ENCODE measurements at regions not wholly inside any gene's neighbourhood (a gene's known extent, or its start where the extent isn't known, plus 50 kb on each side); places are given as distances from the start of the nearest gene placed in this dataset.
A peak's percentile ranks its signal among the peaks of the same experiment; 100 is the strongest.

- Histone ChIP-seq H3K4me3 (ENCODE audit: low read depth, low read length) (no peak overlapping the region), H3K9ac (ENCODE audit: low read length) (no peak overlapping the region), H2BK5ac (ENCODE audit: low read depth, low read length, poor library complexity) (no peak overlapping the region), H2AFZ (ENCODE audit: insufficient read depth, low read length, poor library complexity) (no peak overlapping the region), H3K36me3 (ENCODE audit: control insufficient read depth in 1 of 2, insufficient read depth in 2 of 2, low read length in 2 of 2) (no peaks in the 10 kb centered on the region), H4K8ac (ENCODE audit: low read depth, low read length) (no peak overlapping the region), H3K23ac (ENCODE audit: low read length) (no peak overlapping the region), H4K91ac (ENCODE audit: low read depth, low read length) (no peak overlapping the region), H3K4me1 (ENCODE audit: control insufficient read depth in 1 of 2, insufficient read depth in 2 of 2, low read length in 2 of 2) (peaks cover 6 to 8% of the 10 kb centered on the region in 2 experiments), H3K27ac (ENCODE audit: low read depth, low read length) (no peak overlapping the region), H3K4ac (ENCODE audit: low read depth, low read length) (no peak overlapping the region), H3K79me1 (ENCODE audit: low read length) (peaks cover 4% of the 10 kb centered on the region), H3K14ac (ENCODE audit: low read length) (no peak overlapping the region), H2BK120ac (ENCODE audit: insufficient read depth, low read length, poor library complexity) (no peak overlapping the region), H3K18ac (ENCODE audit: low read length) (no peak overlapping the region), H2BK12ac (ENCODE audit: low read length) (no peak overlapping the region), H4K12ac (ENCODE audit: low read depth, low read length) (no peak overlapping the region), H3K4me2 (ENCODE audit: low read length) (no peak overlapping the region), H2AK5ac (ENCODE audit: low read length) (no peak overlapping the region), H3K79me2 (ENCODE audit: control insufficient read depth, insufficient read depth, low read length, poor library complexity) (no peaks in the 10 kb centered on the region), H3K27me3 (ENCODE audit: insufficient read depth, low read length) (no peaks in the 10 kb centered on the region), H3K9me3 (ENCODE audit: insufficient read depth, low read depth, low read length) (no peaks in the 10 kb centered on the region)
- no peak for DNase-seq
- no CpG with 5 or more reads among the region's 1 CpG for WGBS (ENCODE audit: extremely low coverage, insufficient coverage, insufficient read length)
Observed at GRCh38 chr12:105812366-105812765, 326.4 kb downstream of the NUAK1 start.

- Histone ChIP-seq H4K91ac (ENCODE audit: low read depth, low read length) (no peak overlapping the region), H2AK5ac (ENCODE audit: low read length) (no peak overlapping the region), H3K18ac (ENCODE audit: low read length) (no peak overlapping the region), H3K4ac (ENCODE audit: low read depth, low read length) (no peak overlapping the region), H3K4me1 (ENCODE audit: control insufficient read depth in 1 of 2, insufficient read depth in 2 of 2, low read length in 2 of 2) (peaks cover 6 to 8% of the 10 kb centered on the region in 2 experiments), H3K14ac (ENCODE audit: low read length) (no peak overlapping the region), H3K23ac (ENCODE audit: low read length) (no peak overlapping the region), H2BK5ac (ENCODE audit: low read depth, low read length, poor library complexity) (no peak overlapping the region), H3K4me2 (ENCODE audit: low read length) (peak overlapping the region; percentile 26), H2AFZ (ENCODE audit: insufficient read depth, low read length, poor library complexity) (peak overlapping the region; percentile 8), H4K12ac (ENCODE audit: low read depth, low read length) (no peak overlapping the region), H3K9me3 (ENCODE audit: insufficient read depth, low read depth, low read length) (no peaks in the 10 kb centered on the region), H3K79me1 (ENCODE audit: low read length) (peaks cover 4% of the 10 kb centered on the region), H3K9ac (ENCODE audit: low read length) (no peak overlapping the region), H3K79me2 (ENCODE audit: control insufficient read depth, insufficient read depth, low read length, poor library complexity) (no peaks in the 10 kb centered on the region), H2BK120ac (ENCODE audit: insufficient read depth, low read length, poor library complexity) (no peak overlapping the region), H3K4me3 (ENCODE audit: low read depth, low read length) (no peak overlapping the region), H3K36me3 (ENCODE audit: control insufficient read depth in 1 of 2, insufficient read depth in 2 of 2, low read length in 2 of 2) (no peaks in the 10 kb centered on the region), H4K8ac (ENCODE audit: low read depth, low read length) (no peak overlapping the region), H3K27ac (ENCODE audit: low read depth, low read length) (peak overlapping the region; percentile 64), H3K27me3 (ENCODE audit: insufficient read depth, low read length) (no peaks in the 10 kb centered on the region), H2BK12ac (ENCODE audit: low read length) (no peak overlapping the region)
- WGBS (ENCODE audit: extremely low coverage, insufficient coverage, insufficient read length) = no CpG with 5 or more reads among the region's 5 CpGs
- DNase-seq = no peak
Observed at GRCh38 chr12:105813201-105813600, 325.6 kb downstream of the NUAK1 start.

GRCh38 chr12:105814283-105814682 lies 324.5 kb downstream of the NUAK1 start:
- Histone ChIP-seq H3K36me3 (ENCODE audit: control insufficient read depth in 1 of 2, insufficient read depth in 2 of 2, low read length in 2 of 2) (no peaks in the 10 kb centered on the region), H4K8ac (ENCODE audit: low read depth, low read length) (no peak overlapping the region), H3K14ac (ENCODE audit: low read length) (peak overlapping the region; percentile 55), H3K4me2 (ENCODE audit: low read length) (no peak overlapping the region), H3K27ac (ENCODE audit: low read depth, low read length) (no peak overlapping the region), H3K9ac (ENCODE audit: low read length) (no peak overlapping the region), H2AFZ (ENCODE audit: insufficient read depth, low read length, poor library complexity) (no peak overlapping the region), H3K4ac (ENCODE audit: low read depth, low read length) (no peak overlapping the region), H2BK12ac (ENCODE audit: low read length) (peak overlapping the region; percentile 87), H3K4me1 (ENCODE audit: control insufficient read depth in 1 of 2, insufficient read depth in 2 of 2, low read length in 2 of 2) (peaks cover 6 to 8% of the 10 kb centered on the region in 2 experiments), H2BK5ac (ENCODE audit: low read depth, low read length, poor library complexity) (no peak overlapping the region), H2BK120ac (ENCODE audit: insufficient read depth, low read length, poor library complexity) (peak overlapping the region; percentile 31), H3K4me3 (ENCODE audit: low read depth, low read length) (no peak overlapping the region), H2AK5ac (ENCODE audit: low read length) (peak overlapping the region; percentile 70), H3K79me2 (ENCODE audit: control insufficient read depth, insufficient read depth, low read length, poor library complexity) (no peaks in the 10 kb centered on the region), H4K91ac (ENCODE audit: low read depth, low read length) (peak overlapping the region; percentile 66), H3K9me3 (ENCODE audit: insufficient read depth, low read depth, low read length) (no peaks in the 10 kb centered on the region), H3K18ac (ENCODE audit: low read length) (peak overlapping the region; percentile 35), H3K23ac (ENCODE audit: low read length) (no peak overlapping the region), H3K79me1 (ENCODE audit: low read length) (peaks cover 4% of the 10 kb centered on the region), H4K12ac (ENCODE audit: low read depth, low read length) (no peak overlapping the region), H3K27me3 (ENCODE audit: insufficient read depth, low read length) (no peaks in the 10 kb centered on the region)
- no CpG with 5 or more reads among the region's 4 CpGs for WGBS (ENCODE audit: extremely low coverage, insufficient coverage, insufficient read length)
- no peak for DNase-seq

DNA sequence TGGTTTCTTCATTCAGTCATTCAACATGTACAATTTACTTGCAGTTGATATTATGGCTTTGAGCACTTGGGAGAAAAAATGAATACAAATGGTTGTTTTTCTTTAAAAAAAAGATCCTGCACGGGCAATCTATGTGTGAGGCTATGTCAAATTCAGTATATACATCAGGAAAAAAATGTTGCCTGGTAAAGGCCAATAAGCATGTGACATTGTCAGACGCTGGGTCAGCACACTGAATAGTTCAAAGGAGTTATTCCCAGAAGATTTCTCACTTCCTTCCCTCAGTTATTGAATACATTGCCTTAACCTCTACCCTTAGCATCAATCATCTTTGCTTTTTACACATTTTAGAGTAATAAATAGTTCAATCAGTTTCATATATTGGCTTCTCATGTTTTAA lies 319.2 kb downstream of the NUAK1 start:
- DNase-seq = no peak
- no peak overlapping the region for H3K27ac ChIP-seq (ENCODE audit: low read depth, low read length)
- H3K14ac ChIP-seq (ENCODE audit: low read length) = no peak overlapping the region
- no peak overlapping the region for H2AFZ ChIP-seq (ENCODE audit: insufficient read depth, low read length, poor library complexity)
- no peak overlapping the region for H3K23ac ChIP-seq (ENCODE audit: low read length)
- no peak overlapping the region for H3K4ac ChIP-seq (ENCODE audit: low read depth, low read length)
- H2AK5ac ChIP-seq (ENCODE audit: low read length) = no peak overlapping the region
- no peak overlapping the region for H3K18ac ChIP-seq (ENCODE audit: low read length)
- no peaks in the 10 kb centered on the region for H3K36me3 ChIP-seq (ENCODE audit: control insufficient read depth in 1 of 2, insufficient read depth in 2 of 2, low read length in 2 of 2)
- WGBS (ENCODE audit: extremely low coverage, insufficient coverage, insufficient read length) = no CpG with 5 or more reads among the region's 2 CpGs
- no peak overlapping the region for H3K4me2 ChIP-seq (ENCODE audit: low read length)
- H3K4me3 ChIP-seq (ENCODE audit: low read depth, low read length) = no peak overlapping the region
- no peaks in the 10 kb centered on the region for H3K79me2 ChIP-seq (ENCODE audit: control insufficient read depth, insufficient read depth, low read length, poor library complexity)
- no peaks in the 10 kb centered on the region for H3K4me1 ChIP-seq (ENCODE audit: control insufficient read depth in 1 of 2, insufficient read depth in 2 of 2, low read length in 2 of 2)
- H4K8ac ChIP-seq (ENCODE audit: low read depth, low read length) = no peak overlapping the region
- peaks cover 3% of the 10 kb centered on the region for H3K79me1 ChIP-seq (ENCODE audit: low read length)
- H2BK12ac ChIP-seq (ENCODE audit: low read length) = no peak overlapping the region
- H3K27me3 ChIP-seq (ENCODE audit: insufficient read depth, low read length) = no peaks in the 10 kb centered on the region
- H2BK120ac ChIP-seq (ENCODE audit: insufficient read depth, low read length, poor library complexity) = no peak overlapping the region
- H4K12ac ChIP-seq (ENCODE audit: low read depth, low read length) = no peak overlapping the region
- no peak overlapping the region for H4K91ac ChIP-seq (ENCODE audit: low read depth, low read length)
- H3K9me3 ChIP-seq (ENCODE audit: insufficient read depth, low read depth, low read length) = no peaks in the 10 kb centered on the region
- no peak overlapping the region for H2BK5ac ChIP-seq (ENCODE audit: low read depth, low read length, poor library complexity)
- no peak overlapping the region for H3K9ac ChIP-seq (ENCODE audit: low read length)
